GM11168 (cell line): ENCODE measurements at regions not wholly inside any gene's neighbourhood (a gene's known extent, or its start where the extent isn't known, plus 50 kb on each side); places are given as distances from the start of the nearest gene placed in this dataset.

Experiments
- in situ Hi-C: fragments of 300-500 bp; cut with MboI; formaldehyde crosslinking; loops from one replicate; pipeline ENCODE4 v1.12.0; 2022; ENCODE audit warnings: low sequenced_read_pairs; ENCODE audit not compliant: unreplicated experiment

DNA sequence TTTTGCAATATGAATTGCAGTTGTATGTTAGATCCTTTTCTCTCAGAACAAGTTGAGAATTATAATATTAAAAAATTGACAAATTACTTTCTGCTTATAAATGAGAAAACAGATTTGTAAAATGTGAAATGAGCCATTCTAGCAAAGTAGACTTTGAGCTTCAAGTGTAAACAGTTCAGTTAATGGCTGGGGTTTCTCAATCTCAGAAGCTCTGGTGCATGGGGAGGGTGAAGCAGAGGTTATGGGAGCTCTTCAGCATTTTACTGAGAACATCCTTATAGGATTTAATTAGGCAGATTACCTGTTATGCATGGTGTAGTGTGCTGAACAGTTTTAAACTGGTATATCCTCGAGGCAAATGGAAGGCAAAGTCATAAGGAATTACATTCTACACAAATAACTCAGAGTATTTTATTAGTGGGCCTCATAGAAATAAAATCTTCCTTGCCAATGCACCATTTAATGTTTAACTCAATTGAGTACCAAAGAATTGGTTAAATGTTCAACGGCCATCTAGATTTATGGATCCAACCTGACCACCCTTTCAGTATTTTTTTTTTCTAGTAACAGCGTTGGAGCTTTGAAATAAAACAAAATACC lies 1143.6 kb upstream of the ADGRL2 start:
- in situ Hi-C loops, result no loop called here

DNA sequence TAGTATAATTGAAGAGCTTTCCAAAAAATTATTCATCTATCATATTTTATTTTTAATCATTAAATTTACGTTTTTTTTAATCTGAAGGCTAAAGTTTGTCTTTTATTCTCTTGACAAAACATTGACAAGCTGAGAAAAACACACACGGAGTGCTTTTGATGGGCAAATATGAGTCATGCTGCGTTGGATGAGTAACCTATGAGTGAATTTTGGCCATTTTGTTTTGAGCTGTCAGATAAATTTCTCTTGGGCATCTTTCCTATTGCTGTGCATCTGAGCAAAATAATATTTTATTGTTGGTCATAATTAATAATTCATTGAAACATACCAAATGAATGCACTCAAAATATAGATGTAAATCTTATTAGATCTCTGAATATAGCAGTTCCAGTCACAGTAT lies 1144.1 kb upstream of the ADGRL2 start:
- in situ Hi-C loops, result no loop called here

DNA sequence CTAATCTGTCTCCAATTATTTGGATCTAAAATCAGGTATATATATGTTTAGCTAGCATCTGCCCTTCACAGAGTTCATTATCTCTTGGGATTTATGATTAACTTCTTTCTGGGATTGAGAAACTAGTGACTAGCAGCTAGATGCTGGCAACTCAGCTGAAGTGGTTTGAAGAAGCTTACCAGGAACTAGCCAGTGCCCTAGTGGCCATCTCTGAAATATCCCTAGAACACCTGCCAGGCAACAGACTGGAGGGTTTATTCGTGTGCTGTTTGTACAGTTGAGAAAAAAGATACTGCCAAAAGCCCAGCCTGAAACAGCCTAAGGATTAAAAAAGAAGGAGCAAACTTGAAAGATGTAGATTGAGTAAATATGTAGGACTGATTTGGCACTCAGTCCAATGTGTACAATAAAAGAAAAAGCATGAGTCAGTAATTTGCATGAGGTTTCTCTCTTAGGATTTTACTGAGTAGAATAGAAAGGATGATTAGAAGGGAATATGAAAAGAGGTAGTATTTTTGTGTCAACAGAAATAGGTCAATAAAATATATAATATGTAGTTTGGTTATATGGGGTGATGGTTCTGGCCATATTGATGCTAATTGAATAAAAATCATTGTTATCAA lies 1144.6 kb upstream of the ADGRL2 start:
- in situ Hi-C loops, result no loop called here

DNA sequence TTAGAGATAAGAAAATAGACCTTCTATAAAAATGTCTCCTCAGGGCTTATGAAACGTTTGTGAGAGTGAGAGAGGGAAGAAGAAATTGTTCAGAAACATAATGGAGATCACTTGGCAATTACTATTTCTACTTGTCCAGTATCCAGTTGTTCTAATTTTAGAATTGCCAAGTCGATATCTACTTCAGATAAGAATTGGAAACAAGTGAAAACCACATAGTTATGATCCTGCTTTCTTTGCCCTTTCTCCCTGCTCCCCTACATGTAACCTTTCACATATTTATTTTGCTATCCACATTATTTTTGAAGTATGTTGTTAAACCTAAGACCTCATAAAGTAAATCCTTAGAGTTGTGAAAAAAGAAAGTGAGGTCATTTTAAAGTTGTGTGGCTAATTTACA lies 1154.7 kb upstream of the ADGRL2 start:
- in situ Hi-C loops, result no loop called here

DNA sequence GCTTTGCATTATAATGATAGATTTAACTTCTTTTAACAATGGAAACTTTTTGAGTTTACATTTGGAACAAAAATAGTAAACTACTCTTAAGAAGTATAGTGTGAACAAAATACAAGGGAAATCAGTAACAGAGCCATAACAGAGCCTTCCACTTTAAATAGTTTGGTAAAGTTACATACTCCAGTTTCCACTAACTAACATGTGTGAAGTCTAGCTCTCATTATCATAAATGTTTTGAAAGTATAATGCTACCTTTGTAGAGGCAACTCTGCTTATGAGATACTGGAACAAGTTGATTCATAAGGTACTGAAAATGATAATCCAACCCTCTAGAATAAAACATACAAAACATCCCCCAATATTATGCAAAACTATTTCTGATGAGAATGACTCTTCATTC lies 1155.1 kb upstream of the ADGRL2 start:
- in situ Hi-C loops, result no loop called here

DNA sequence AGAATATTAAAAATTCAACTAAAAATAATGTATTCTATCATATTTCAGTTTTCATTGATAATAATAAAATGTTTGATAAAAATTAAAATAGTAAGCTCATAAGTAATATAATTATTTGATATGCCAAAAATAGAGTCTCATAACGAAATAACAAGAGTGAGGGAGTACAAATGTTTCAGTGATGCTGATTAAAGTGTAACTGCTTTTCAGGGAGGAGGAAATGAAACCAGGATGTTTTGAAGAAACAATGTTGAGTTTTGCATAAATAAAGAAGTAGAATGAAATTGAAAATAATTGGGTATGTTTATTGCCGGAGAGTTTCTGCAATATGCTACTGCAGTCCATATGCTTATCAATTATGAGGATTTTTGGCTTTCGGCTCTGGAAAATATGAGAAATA lies 1159.8 kb upstream of the ADGRL2 start:
- in situ Hi-C loops, result no loop called here

DNA sequence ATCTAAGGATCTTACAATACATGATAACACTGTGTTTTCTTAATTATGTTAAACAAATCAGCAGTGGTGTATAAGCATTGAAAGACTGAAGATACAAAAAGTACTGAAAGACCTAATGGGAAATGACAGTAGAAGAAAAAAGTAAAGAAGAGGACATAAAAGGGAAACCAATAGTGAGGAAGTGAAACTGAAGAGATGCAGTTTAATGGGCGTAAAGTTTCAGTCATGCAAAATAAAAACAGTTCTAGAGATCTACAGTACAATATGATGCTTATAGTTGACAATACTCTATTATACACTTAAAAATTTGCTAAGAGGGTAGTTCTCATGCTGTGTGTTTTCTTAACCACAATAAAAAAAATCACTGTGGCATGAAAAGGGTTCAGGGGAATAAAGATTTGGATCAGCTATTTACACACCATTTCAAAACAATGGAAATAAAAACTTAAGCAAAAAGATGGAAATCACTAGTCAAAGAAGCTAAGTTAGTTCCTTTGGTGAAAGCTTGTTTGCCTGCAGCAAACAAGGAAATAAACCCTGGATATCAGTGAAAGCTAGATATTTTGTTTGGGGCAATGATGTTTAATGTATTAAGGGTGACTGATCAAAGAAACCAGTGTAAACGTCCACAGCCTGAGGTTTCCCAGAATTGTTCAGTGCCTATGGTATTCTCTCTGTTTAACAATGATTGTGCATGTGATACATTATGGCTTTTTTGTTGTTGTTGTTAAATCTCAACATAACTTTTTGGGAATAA lies 1160.8 kb upstream of the ADGRL2 start:
- in situ Hi-C loops, result no loop called here

DNA sequence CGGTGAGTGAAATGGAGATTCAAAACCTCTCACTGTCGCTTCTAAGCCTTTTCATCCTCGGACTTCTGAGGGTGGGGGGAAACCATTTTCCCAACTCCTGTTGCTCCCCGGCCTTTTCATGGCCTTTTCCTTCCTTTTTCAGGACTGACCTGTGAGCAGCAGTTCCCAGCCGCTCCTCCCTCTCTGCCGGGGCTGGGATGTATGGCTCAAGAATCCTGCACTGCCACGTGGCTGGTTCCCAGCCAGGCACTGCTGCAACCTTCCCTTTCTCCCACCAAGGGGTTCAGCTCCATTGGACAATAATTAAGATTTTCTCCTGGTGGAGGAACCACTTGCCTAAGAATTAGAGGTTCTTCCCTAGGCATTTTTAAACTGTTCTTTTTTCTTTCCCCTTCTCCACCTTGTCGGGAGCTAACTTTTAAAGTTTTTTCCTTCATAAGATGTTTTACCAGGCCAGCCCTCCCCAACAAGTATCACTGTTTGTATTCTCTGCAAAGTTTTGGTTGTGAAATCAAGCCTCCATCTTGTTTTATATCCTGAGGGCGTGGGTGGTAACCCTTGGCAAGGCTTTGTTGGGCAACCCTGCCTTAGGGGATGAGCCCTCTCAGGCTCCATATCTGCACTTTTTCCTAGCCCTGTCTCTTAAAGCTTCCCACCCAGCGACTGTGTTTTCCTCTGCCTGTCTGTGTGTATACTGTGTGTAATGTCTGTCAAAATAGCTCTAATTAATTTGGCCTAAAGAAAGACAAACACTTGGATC lies 1166.6 kb upstream of the ADGRL2 start:
- in situ Hi-C loops, result no loop called here

DNA sequence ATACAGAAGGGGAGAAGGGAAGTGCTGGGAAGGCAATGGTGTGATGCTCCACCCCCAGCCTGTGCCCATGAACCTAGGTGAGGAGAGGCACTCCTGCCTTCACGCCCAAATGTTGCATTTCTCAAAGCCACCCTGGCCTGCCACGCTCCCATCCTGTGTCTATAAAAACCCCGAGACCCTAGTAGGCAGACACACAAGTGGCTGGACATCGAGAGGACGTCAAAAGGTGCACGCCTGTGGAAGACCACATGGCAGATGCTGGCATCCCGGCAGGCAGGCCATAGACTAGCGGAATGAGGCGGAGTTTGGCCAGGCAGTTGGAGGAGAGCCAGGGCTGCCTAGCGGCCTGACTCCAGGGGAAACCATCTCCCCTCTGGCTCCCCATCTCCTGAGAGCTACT lies 1168.5 kb upstream of the ADGRL2 start:
- in situ Hi-C loops, result no loop called here

DNA sequence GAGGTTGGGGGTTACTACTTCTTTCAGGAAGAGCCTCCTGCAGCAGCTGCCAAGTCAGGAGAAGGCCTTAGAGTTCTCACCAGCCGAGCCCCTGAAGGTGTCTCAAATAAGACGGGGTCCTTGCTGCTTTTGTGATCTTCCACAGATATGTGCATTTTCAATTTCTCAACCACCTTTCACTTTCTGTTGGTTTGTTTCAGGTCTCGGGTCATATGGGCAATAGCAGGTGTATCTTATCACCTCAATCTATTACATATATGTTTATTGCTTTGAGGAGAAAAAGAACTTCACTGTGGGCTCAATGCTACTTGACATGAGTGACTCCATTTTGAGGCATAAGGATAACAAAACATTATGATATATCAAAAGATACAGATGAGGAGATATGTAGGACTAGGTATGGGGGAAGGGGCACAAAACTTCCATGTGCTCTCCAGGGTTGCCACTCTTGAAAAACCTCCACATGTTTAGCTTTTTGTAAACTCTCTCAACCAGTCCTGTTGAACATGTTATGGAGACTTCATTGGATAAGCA lies 1171.4 kb upstream of the ADGRL2 start:
- in situ Hi-C loops, result no loop called here

DNA sequence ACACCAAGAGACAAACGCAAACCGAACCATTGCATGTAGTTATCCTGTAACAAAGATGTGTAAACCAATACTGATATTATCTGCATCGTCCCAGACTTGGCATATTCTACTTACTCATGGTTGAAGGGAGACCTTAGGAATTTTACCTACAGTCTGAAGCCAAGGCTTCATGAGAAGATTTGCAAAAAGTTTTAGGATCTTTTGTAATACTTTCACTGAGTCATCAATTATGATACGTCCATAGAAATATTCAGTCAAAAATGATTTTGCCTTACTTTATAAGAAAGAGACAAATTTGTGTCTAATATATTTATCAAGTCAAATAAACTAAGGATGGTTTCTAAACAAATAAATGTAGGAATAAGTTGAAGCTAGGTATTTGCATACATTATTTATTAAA lies 1176.1 kb upstream of the ADGRL2 start:
- in situ Hi-C loops, result no loop called here

DNA sequence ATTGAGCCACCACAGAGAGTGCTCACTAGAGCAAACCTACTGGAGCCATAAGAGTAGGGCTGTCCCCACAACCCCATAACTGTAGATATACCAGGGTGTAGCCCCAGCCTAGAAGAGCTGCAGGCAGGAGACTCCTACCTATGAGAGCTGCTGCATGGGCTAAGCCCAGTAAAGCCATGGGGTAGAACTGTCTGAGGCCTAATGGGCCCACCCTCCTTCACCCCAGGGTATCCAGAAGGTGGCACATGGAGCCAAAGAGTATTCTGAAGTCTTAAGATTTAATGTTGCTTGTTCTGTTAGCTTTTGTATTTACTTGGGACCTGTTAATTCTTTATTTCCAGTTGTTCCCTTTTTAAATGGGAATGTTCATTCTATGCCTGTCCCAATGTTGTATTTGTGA lies 1193.7 kb upstream of the ADGRL2 start:
- in situ Hi-C loops, result no loop called here

DNA sequence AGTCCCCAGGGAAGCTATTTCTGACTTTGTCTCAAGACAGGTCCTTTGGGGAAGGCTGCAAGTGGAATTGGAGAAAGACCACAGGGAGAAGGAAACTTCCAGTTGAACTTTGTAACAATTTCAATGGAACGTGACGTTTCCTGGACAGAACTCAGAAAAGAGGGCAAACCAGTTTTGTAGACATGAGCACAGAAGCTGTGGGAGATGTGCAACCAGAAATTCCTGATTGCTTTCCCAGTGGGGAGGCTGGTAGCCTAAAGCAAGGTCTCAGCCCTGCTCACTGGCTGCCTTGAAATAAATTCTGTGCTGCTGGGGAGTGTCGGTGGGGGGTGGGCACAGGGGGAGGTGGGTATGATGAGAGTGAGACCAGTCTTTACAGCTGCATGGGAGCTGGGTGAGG lies 1206.7 kb upstream of the ADGRL2 start:
- in situ Hi-C loops, result no loop called here

DNA sequence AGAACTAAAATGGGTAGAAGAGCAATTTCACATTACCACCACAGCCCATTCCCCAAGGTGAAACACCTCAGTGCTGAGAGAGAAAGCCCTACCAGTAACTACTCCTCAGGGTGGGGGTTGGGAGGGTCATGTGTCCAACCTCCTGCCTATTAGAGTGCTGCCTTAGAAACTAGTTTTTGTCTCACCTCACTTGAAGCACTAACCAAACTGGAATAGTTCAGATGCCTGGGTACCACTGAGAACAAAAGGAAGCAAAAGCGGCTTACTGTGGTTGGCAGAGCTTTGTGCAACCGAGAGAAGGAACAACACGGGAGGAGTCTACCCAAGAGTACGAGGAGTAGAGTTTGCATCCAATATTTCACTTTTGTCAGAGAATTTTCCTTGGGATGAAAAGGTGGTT lies 1207.5 kb upstream of the ADGRL2 start:
- in situ Hi-C loops, result no loop called here

DNA sequence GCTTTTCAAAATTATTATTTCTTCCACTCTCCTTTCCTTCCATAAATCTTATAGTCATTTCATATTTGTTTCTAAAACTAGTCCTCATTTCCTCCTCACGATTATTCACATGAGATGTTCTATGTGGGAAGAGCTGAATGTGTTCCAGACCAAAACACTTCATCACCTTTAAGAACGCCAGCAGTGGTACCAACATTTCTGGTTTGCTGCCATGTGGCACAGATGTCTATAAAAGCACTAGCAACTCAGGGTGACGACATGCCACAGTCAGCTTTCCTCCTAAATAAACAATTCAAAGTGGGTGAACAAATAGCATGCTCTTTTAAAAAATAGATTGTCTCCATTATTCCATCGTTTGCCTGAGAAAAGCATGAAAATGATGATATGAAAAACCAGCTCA lies 1217.8 kb upstream of the ADGRL2 start:
- in situ Hi-C loops, result no loop called here

DNA sequence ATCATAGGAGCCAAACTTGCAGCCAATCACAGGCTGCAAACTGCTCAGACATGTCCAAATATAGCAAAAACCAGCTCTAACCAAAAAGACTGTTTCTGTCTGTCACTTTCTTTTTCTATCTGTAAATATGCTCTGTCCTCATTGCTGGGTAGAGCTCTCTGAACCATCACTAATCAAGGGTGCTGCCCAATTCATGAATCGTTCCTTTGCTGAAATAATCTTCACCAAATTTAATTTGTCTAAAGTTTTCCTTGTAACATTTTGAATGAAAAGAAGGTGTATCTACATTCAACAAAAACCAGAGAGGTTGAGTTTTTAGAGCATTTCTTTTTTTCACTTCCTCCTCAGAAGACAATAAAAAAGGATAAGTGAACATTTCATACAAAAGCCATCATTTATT lies 1221.7 kb upstream of the ADGRL2 start:
- in situ Hi-C loops, result no loop called here

DNA sequence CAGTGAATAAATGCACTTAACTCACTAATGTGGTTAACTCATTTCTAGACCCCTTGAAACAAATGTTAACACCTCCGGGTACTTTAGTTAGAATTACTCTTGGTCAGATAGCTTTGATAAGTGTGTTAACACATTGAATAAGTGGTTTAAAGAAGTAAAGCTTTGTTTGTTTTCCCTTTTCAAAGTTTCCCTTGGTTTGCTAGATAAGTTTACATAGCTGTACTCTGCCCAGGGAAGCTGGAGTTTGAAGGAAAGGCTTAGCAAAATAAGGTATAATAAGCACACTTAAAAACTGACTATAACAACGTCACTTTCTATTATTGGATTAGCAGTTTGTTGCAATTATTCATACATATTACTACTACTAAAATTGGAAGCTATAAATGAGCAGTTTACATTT lies 1233.9 kb upstream of the ADGRL2 start:
- in situ Hi-C loops, result no loop called here

DNA sequence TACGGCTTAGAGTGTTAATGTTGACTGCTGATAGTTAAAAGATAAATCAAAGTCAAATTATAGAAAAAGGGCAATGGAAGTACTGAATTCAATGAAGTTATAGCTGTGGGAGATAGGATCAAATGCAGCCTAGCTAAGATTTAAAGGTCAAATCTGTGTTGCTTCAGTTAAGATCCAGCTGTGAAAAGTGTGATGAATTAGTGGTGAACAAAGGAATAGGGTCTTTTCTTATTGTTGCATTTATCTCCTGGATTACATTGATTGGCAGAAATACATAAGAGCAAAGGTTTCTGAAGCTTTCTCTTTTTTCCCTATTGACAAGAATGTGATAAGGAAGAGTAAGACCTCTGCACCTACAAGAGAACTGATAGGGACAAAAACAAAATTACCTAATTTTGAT lies 1234.6 kb upstream of the ADGRL2 start:
- in situ Hi-C loops, result no loop called here

DNA sequence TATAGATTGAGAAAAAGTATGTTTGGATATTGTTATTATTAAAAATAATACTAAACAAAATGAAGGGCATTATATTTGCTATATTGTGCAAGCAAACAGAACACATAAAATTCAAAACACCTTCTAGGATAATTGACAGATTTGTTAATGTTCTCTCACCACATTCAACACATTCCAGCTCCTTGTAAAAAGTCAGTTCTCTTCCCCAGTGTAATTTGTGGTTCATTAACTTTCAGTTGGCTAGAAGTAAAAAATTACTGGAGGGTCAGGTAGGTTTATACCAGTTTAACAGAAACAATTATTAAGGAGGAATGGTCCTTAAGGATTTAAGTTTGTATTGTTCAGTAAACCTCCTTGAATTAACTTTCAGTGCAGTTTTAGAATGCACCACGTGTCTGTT lies 1235.3 kb upstream of the ADGRL2 start:
- in situ Hi-C loops, result no loop called here

DNA sequence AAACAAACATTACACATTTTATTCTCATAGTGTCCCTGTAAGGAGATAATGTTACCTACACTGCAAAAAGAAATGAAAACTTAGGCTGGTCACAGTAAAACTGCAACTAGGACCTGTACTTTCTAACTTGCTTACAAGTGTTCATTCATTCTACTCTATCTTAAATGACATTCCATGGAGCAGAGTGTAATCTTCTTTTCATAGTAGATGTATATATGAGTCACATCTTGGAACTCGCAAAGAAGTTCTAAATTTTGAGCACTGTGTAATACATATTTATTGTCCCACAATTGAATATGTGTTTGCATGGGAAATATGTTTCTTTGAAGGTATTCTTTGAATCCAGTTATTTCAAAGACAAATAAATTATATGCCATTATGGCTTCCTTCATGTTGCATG lies 1258.5 kb upstream of the ADGRL2 start:
- in situ Hi-C loops, result no loop called here

DNA sequence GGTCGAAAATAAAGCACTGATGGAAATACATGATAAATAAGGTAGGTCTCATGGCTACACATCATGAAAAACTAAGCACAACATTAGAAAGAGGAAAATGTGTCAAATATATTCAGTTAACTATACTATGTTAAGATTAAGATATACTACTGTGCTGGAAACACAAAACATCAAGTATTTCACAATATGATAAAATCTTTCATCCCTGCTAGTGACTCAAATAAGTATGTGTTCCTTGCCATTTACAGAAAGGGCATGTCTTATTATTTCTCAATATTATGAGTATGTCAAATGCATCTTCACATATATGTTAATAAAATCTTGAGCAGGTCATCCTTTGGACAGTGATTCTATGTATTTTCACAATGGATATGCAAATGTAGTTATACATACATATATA lies 1260.1 kb upstream of the ADGRL2 start:
- in situ Hi-C loops, result no loop called here
